ENCODE measurements at regions not wholly inside any gene's neighbourhood (a gene's known extent, or its start where the extent isn't known, plus 50 kb on each side); places are given as distances from the start of the nearest gene placed in this dataset.

DNA sequence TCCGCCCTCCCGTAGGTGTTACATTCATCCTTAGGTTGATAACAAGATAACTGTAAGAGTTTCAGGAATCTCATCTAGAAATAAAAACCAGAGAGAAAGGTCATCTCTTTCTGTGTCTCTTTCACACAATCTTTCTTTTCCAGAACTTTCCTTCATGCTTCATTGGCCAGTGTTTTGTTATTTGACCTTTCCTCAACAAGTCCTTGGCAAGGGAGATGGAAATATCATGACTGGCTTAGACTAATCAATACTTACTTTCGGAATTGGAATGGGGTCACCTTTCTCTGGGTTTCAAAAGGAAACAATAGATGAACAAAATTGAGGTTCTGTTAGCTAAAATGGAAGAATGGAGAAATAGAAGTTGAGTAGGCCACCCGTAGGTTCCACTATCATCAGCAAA lies 72.9 kb upstream of the PPP2R5A start:
- Histone ChIP-seq H3K9me3 (no peaks in the 10 kb centered on the region), H3K27ac (no peak overlapping the region), H3K4me1 (peaks cover 0 to 1% (median 0%) of the 10 kb centered on the region in 4 donors), H3K4me3 (no peak overlapping the region), H3K36me3 (no peaks in the 10 kb centered on the region), H3K27me3 (no peaks in the 10 kb centered on the region)
- WGBS, 2 donors = 95% methylated on average over 4 of the region's 4 CpGs
- TF ChIP-seq POLR2AphosphoS5 (IDR thresholded peaks at IDR 0.05) (no peak), EP300 (IDR thresholded peaks at IDR 0.05) (no peak), POLR2A (IDR thresholded peaks at IDR 0.05) (no peak)
- TF ChIP-seq, protein P1, sequence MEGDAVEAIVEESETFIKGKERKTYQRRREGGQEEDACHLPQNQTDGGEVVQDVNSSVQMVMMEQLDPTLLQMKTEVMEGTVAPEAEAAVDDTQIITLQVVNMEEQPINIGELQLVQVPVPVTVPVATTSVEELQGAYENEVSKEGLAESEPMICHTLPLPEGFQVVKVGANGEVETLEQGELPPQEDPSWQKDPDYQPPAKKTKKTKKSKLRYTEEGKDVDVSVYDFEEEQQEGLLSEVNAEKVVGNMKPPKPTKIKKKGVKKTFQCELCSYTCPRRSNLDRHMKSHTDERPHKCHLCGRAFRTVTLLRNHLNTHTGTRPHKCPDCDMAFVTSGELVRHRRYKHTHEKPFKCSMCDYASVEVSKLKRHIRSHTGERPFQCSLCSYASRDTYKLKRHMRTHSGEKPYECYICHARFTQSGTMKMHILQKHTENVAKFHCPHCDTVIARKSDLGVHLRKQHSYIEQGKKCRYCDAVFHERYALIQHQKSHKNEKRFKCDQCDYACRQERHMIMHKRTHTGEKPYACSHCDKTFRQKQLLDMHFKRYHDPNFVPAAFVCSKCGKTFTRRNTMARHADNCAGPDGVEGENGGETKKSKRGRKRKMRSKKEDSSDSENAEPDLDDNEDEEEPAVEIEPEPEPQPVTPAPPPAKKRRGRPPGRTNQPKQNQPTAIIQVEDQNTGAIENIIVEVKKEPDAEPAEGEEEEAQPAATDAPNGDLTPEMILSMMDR (IDR thresholded peaks at IDR 0.05) = no peak
- ATAC-seq (ENCODE audit: low FRiP score in 2 of 2) (no peak), DNase-seq (no peak)

- Histone ChIP-seq H3K9me3 (no peaks in the 10 kb centered on the region), H3K4me3 (no peak overlapping the region), H3K27me3 (no peaks in the 10 kb centered on the region), H3K36me3 (no peaks in the 10 kb centered on the region), H3K4me1 (peaks cover 5 to 7% (median 5%) of the 10 kb centered on the region in 4 donors), H3K27ac (no peak overlapping the region)
- ATAC-seq (ENCODE audit: low FRiP score in 2 of 2) (no peak), DNase-seq (no peak)
- WGBS, 2 donors = 92 to 93% methylated on average over 7 of the region's 7 CpGs
- TF ChIP-seq POLR2A (IDR thresholded peaks at IDR 0.05) = no peak
- TF ChIP-seq, protein P1 (IDR thresholded peaks at IDR 0.05) = no peak
- no peak for TF ChIP-seq POLR2AphosphoS5 (IDR thresholded peaks at IDR 0.05)
- TF ChIP-seq EP300 (IDR thresholded peaks at IDR 0.05) = no peak
These were observed 72.3 kb upstream of the PPP2R5A start for GRCh38 chr1:212212906-212213305.

GRCh38 chr1:212213784-212214183 lies 71.4 kb upstream of the PPP2R5A start:
- H3K4me3 ChIP-seq = no peak overlapping the region
- H3K4me1 ChIP-seq = peaks cover 13 to 16% (median 14%) of the 10 kb centered on the region in 4 donors
- ATAC-seq (ENCODE audit: low FRiP score in 2 of 2) = no peak
- no peak overlapping the region for H3K27ac ChIP-seq
- no peaks in the 10 kb centered on the region for H3K27me3 ChIP-seq
- no peaks in the 10 kb centered on the region for H3K9me3 ChIP-seq
- DNase-seq = no peak
- no peaks in the 10 kb centered on the region for H3K36me3 ChIP-seq
- WGBS, 2 donors = 91 to 93% methylated on average over 2 of the region's 2 CpGs
- TF ChIP-seq POLR2AphosphoS5 (IDR thresholded peaks at IDR 0.05) (no peak), EP300 (IDR thresholded peaks at IDR 0.05) (no peak), POLR2A (IDR thresholded peaks at IDR 0.05) (no peak)
- TF ChIP-seq, protein P1 (IDR thresholded peaks at IDR 0.05) = no peak

GRCh38 chr1:212214325-212214724 lies 70.9 kb upstream of the PPP2R5A start:
- DNase-seq = no peak
- H3K4me3 ChIP-seq = no peak overlapping the region
- ATAC-seq (ENCODE audit: low FRiP score in 2 of 2) = no peak
- no peaks in the 10 kb centered on the region for H3K27me3 ChIP-seq
- H3K4me1 ChIP-seq = peaks cover 15 to 20% (median 18%) of the 10 kb centered on the region in 4 donors
- H3K27ac ChIP-seq = no peak overlapping the region
- H3K9me3 ChIP-seq = no peaks in the 10 kb centered on the region
- 71% methylated on average over 1 of the region's 1 CpG; no CpG with 5 or more reads in 1 of the 2 donors for WGBS, 2 donors
- TF ChIP-seq POLR2A (IDR thresholded peaks at IDR 0.05) (no peak), EP300 (IDR thresholded peaks at IDR 0.05) (no peak), POLR2AphosphoS5 (IDR thresholded peaks at IDR 0.05) (no peak)
- TF ChIP-seq, protein P1 (IDR thresholded peaks at IDR 0.05) = no peak
- H3K36me3 ChIP-seq = no peaks in the 10 kb centered on the region

GRCh38 chr1:212215910-212216309 lies 69.3 kb upstream of the PPP2R5A start:
- H3K9me3 ChIP-seq = no peaks in the 10 kb centered on the region
- H3K27ac ChIP-seq = no peak overlapping the region
- no peaks in the 10 kb centered on the region for H3K27me3 ChIP-seq
- 90 to 100% methylated on average over 3 of the region's 3 CpGs for WGBS, 2 donors
- TF ChIP-seq, protein P1 (IDR thresholded peaks at IDR 0.05) = no peak
- no peak for TF ChIP-seq POLR2AphosphoS5 (IDR thresholded peaks at IDR 0.05)
- no peak for TF ChIP-seq POLR2A (IDR thresholded peaks at IDR 0.05)
- TF ChIP-seq EP300 (IDR thresholded peaks at IDR 0.05) = no peak
- ATAC-seq (ENCODE audit: low FRiP score in 2 of 2) = no peak
- H3K36me3 ChIP-seq = no peaks in the 10 kb centered on the region
- DNase-seq = no peak
- H3K4me1 ChIP-seq = peaks cover 15 to 32% (median 21%) of the 10 kb centered on the region in 4 donors
- no peak overlapping the region for H3K4me3 ChIP-seq
